Osteocyte (in vitro differentiated cells): ENCODE measurements at regions not wholly inside any gene's neighbourhood (a gene's known extent, or its start where the extent isn't known, plus 50 kb on each side); places are given as distances from the start of the nearest gene placed in this dataset.

Experiments
- DNase-seq: peaks from one replicate; pipeline ENCODE4 v3.0.0; 2021; ENCODE audit warnings: mixed read lengths; ENCODE audit not compliant: unreplicated experiment; ENCODE audit errors: extremely low spot score
- H3K27ac Mint-ChIP-seq: one replicate; pipeline ENCODE4 v1.8.0; 2021; ENCODE audit warnings: mild to moderate bottlenecking, mixed read lengths; ENCODE audit not compliant: unreplicated experiment
- H3K27me3 Mint-ChIP-seq: one replicate; pipeline ENCODE4 v1.8.0; 2021; ENCODE audit warnings: mixed read lengths; ENCODE audit not compliant: unreplicated experiment
- H3K36me3 Mint-ChIP-seq: one replicate; pipeline ENCODE4 v1.8.0; 2021; ENCODE audit warnings: mixed read lengths; ENCODE audit not compliant: unreplicated experiment
- H3K4me1 Mint-ChIP-seq: one replicate; pipeline ENCODE4 v1.8.0; 2021; ENCODE audit warnings: mixed read lengths; ENCODE audit not compliant: unreplicated experiment
- H3K4me3 Mint-ChIP-seq: one replicate; pipeline ENCODE4 v1.8.0; 2021; ENCODE audit warnings: mild to moderate bottlenecking, moderate library complexity, mixed read lengths; ENCODE audit not compliant: unreplicated experiment
- H3K9me3 Mint-ChIP-seq: one replicate; pipeline ENCODE4 v1.8.0; 2021; ENCODE audit warnings: mixed read lengths; ENCODE audit not compliant: unreplicated experiment
- TF ChIP-seq, protein P1 (sequence below): fragments of 200-600 bp; sonication (generic); IDR thresholded peaks from 2 replicates; pipeline ENCODE4 v1.5.0; 2021; ENCODE audit warnings: antibody characterized with exemption, mild to moderate bottlenecking, moderate library complexity

DNA sequence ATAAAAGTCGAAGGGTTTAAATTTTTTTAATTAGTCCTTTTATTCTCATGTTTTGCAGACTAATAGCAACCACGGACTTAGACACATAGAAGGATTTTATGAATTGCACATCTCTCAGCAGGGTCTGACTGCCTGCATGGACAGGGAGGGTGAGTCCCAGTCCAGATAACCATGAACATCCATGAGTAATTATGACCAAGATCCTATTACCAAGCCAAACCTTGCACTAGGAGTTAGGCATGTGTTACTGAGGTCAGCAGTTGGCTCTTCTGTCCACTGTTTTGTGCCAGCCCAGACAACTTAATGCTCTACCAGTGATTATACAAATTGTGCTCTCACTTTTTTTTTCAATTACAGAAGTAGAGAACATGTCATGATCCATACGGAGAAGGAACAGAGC, 211.2 kb downstream of the MAFB start:
- H3K27me3 Mint-ChIP-seq = peaks cover 24% of the 10 kb centered on the region
- DNase-seq = no peak
- H3K27ac Mint-ChIP-seq = no peak overlapping the region
- H3K4me1 Mint-ChIP-seq = no peaks in the 10 kb centered on the region
- no peaks in the 10 kb centered on the region for H3K36me3 Mint-ChIP-seq
- TF ChIP-seq, protein P1, sequence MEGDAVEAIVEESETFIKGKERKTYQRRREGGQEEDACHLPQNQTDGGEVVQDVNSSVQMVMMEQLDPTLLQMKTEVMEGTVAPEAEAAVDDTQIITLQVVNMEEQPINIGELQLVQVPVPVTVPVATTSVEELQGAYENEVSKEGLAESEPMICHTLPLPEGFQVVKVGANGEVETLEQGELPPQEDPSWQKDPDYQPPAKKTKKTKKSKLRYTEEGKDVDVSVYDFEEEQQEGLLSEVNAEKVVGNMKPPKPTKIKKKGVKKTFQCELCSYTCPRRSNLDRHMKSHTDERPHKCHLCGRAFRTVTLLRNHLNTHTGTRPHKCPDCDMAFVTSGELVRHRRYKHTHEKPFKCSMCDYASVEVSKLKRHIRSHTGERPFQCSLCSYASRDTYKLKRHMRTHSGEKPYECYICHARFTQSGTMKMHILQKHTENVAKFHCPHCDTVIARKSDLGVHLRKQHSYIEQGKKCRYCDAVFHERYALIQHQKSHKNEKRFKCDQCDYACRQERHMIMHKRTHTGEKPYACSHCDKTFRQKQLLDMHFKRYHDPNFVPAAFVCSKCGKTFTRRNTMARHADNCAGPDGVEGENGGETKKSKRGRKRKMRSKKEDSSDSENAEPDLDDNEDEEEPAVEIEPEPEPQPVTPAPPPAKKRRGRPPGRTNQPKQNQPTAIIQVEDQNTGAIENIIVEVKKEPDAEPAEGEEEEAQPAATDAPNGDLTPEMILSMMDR = no peak
- H3K9me3 Mint-ChIP-seq = no peaks in the 10 kb centered on the region
- H3K4me3 Mint-ChIP-seq = no peak overlapping the region

DNA sequence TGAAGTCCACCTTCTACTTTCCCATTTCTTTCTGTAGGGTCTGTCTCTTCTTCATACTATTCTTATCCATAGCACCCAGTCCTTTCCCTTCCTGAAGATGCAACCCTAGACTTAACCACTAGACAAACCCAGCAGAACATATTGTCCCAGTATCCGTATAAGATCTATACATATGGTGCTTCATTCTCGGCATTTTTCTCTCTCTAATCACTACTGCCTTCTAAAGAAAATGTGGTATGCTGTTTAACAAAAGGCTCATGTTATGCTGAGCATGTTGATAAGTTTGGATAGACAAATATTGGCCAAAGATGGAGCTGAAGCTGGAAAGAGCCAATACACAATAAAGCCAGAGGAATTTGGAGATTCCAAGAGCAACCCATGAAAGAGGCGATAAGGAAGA, 212.6 kb downstream of the MAFB start:
- Mint-ChIP-seq H3K27ac (no peak overlapping the region), H3K4me3 (no peak overlapping the region), H3K4me1 (no peaks in the 10 kb centered on the region), H3K27me3 (peaks cover 24% of the 10 kb centered on the region), H3K9me3 (no peaks in the 10 kb centered on the region), H3K36me3 (no peaks in the 10 kb centered on the region)
- TF ChIP-seq, protein P1 = no peak
- DNase-seq = no peak

DNA sequence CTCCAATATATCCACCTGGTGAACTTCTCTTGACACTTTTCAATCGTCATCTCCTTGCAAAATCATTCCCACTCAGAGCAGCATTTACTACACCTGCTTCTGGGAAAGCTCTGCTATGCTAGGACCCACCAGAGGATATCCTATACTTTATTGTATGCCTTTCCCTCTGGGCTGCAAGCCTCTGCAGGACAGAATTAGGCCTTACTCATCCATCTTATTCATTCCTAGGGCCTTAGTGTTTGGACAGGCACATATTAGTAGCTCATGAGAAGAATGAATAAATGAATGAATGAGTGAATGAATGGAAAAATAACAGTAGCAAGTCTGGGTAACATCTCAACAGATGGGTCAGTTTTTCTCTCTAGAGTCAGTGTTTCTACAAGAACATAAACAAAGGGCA, 216.1 kb downstream of the MAFB start:
- H3K9me3 Mint-ChIP-seq = no peaks in the 10 kb centered on the region
- H3K36me3 Mint-ChIP-seq = no peaks in the 10 kb centered on the region
- H3K4me1 Mint-ChIP-seq = no peaks in the 10 kb centered on the region
- peaks cover 24% of the 10 kb centered on the region for H3K27me3 Mint-ChIP-seq
- TF ChIP-seq, protein P1 = no peak
- H3K27ac Mint-ChIP-seq = no peak overlapping the region
- DNase-seq = no peak
- H3K4me3 Mint-ChIP-seq = no peak overlapping the region

DNA sequence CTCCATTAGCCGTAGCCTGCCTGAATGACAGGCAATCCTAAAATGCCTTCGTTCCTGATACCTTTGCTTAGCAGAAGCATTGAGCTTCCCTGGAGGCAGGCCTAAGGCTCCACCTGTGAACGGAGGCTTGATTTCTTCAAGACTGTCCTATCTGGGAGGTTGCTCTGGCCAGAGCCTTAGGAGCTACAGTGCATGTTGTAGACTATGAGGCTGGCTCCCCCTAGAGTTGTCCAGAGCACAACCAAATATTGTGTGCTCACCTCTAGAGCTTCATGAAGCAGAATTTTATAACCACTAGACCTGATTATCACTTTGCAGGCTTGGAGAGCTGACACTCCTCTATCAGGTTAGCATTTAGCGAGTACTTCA, 217.8 kb downstream of the MAFB start:
- TF ChIP-seq, protein P1 = peak; percentile 26
- Mint-ChIP-seq H3K27ac (no peak overlapping the region), H3K4me1 (no peaks in the 10 kb centered on the region), H3K9me3 (no peaks in the 10 kb centered on the region), H3K27me3 (peaks cover 20% of the 10 kb centered on the region), H3K4me3 (no peak overlapping the region), H3K36me3 (no peaks in the 10 kb centered on the region)
- no peak for DNase-seq

DNA sequence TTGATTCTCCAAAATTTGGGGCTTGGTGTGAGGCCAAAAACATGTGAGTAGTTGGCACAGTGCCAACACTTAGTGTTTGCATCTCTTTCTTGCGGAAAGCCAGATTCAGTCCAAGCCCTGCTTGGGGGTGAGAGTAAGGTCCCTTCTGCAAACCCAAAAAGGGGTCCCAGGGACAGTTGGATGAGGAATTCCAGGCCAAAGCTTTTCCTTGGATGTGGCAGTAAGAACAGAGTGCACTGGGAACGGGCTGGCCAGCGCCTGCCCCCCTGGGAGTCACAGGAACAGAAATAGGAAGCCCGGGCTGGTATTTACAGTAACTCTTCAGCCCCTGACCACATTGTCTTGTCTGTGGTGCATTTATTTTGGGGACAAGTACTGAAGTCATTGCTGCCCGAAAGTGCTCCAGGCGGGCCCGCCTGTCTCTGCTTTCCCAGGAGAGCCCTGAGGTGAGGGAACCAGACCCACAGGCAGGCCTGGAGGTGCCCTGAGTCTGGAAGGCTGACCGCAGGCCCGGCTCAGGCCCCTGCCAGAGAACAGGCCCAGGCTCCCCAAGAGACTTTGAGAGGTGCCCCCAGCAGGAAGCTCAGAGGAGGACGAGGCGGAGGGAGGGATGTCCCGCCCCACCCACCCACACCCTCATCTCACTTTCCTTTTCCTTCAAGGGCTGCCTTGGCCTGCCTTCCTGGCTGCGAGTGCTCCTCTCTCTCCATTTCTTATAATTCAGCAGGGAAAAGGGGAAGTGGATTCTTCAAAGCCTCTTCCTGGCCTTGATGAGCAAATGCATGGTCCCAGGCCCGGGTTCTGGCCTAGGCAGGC, 218.4 kb downstream of the MAFB start:
- Mint-ChIP-seq H3K9me3 (no peaks in the 10 kb centered on the region), H3K4me1 (no peaks in the 10 kb centered on the region), H3K27ac (no peak overlapping the region), H3K36me3 (no peaks in the 10 kb centered on the region), H3K4me3 (no peak overlapping the region), H3K27me3 (peaks cover 20% of the 10 kb centered on the region)
- TF ChIP-seq, protein P1 = no peak
- no peak for DNase-seq
